Heart left ventricle (tissue), 16 donors: ENCODE measurements at regions not wholly inside any gene's neighbourhood (a gene's known extent, or its start where the extent isn't known, plus 50 kb on each side); places are given as distances from the start of the nearest gene placed in this dataset.
A peak's percentile ranks its signal among the peaks of the same experiment; 100 is the strongest.
"Not testable (repeated sequence)": the region's sequence is repeated elsewhere in the genome, so short reads cannot be mapped to it uniquely, and the experiment has no call there.

Source experiments
- ATAC-seq, 4 donors: fragments of 200-7000 bp; cut with Tn5 transposase; one replicate each; pipeline ENCODE4 v1.9.1; 2020 to 2022; ENCODE audit warnings: moderate library complexity in 4 of 4, mild to moderate bottlenecking in 3 of 4, moderate number of reproducible peaks in 1 of 4
- DNase-seq, 5 donors: peaks; one replicate each; pipeline ENCODE4 v3.0.0-alpha.2; 2020
- H3K27ac ChIP-seq, 12 donors: fragments of 200-600 bp; sonication (generic) in 4 of 12; one replicate each; pipeline versions ENCODE4 v1.5.0 to v1.8.0; 2016 to 2022; ENCODE audit warnings: mild to moderate bottlenecking in 2 of 12
- H3K27me3 ChIP-seq, 9 donors: fragments of 200-600 bp; sonication (generic) in 2 of 9; one replicate each; pipeline versions ENCODE4 v1.5.1 to v1.8.0; 2016 to 2022; ENCODE audit warnings: mild to moderate bottlenecking in 3 of 9
- H3K36me3 ChIP-seq, 9 donors: fragments of 200-600 bp; sonication (generic) in 2 of 9; one replicate each; pipeline versions ENCODE4 v1.5.0 to v1.8.0; 2018 to 2022; ENCODE audit warnings: mild to moderate bottlenecking in 2 of 9
- H3K4me1 ChIP-seq, 12 donors: fragments of 200-600 bp; sonication (generic) in 4 of 12; one replicate each; pipeline versions ENCODE4 v1.5.0 to v1.8.0; 2016 to 2022; ENCODE audit warnings: mild to moderate bottlenecking in 3 of 12
- H3K4me3 ChIP-seq, 12 donors: fragments of 200-600 bp; sonication (generic) in 4 of 12; one replicate each; pipeline versions ENCODE4 v1.5.0 to v1.8.0; 2017 to 2022; ENCODE audit warnings: mild to moderate bottlenecking in 9 of 12, moderate library complexity in 4 of 12
- H3K9me3 ChIP-seq, 12 donors: fragments of 200-600 bp; sonication (generic) in 4 of 12; one replicate each; pipeline versions ENCODE4 v1.5.0 to v1.8.0; 2016 to 2022; ENCODE audit warnings: mild to moderate bottlenecking in 1 of 12
- CTCF ChIP-seq, 12 donors: fragments of 200-600 bp; sonication (generic) in 4 of 12; IDR thresholded peaks; one replicate each; pipeline versions ENCODE4 v1.5.0 to v1.8.0; 2018 to 2022; ENCODE audit warnings: antibody characterized with exemption in 12 of 12, mild to moderate bottlenecking in 5 of 12
- POLR2A ChIP-seq, 2 donors: fragments of 450-650 bp; IDR thresholded peaks; one replicate each; pipeline ENCODE4 v1.6.1; 2017; ENCODE audit warnings: antibody characterized with exemption in 2 of 2, mild to moderate bottlenecking in 2 of 2, moderate library complexity in 2 of 2
- WGBS, 4 donors: extraction: QIAGEN DNeasy Blood & Tissue Kit in 2 of 4; methylation state at CpG; one replicate each; pipeline versions ENCODE4 v1.1.5 to v1.1.7; 2013 to 2018; 5-methylcytosine and 5-hydroxymethylcytosine counted together
- intact Hi-C, 10 donors: fragments of 100-400 bp; cut with DNase I; formaldehyde crosslinking; loops; one replicate each; pipeline versions ENCODE4 v1.11.1 to v1.14.2; 2022
- donor health status: ischemic (EF 13 %, LVEDD 7.1; RV severe dilation, severe dysfunction).
- donor health status: healthy with polysubstance abuse.
- donor health status: DM: no; HTN: yes; CAD: no.
- donor health status: DM: no; HTN: no; CAD: no.
- donor health status: ischemic (EF 25% LVEDD 6.9; RV normal size, moderate dysfunction).
- donor health status: ischemic (EF 25% LVEDD 5.7; RV mildly dilated, moderate dysfunction).
- donor health status: healthy.
- donor health status: DM: yes; HTN: yes; CAD: no.
- donor health status: ischemic (EF 35%, LVEDD 5.7; RV mildly dilated, moderate dysfunction).
- donor health status: nonischemic (EF 11% LVEDD 7.7; RV severe dilation, severe dysfunction).
- donor health status: DM: yes; HTN: yes; CAD: no.
- donor health status: PGD.
- donor health status: ischemic (EF 29% LVEDD 5.4; RV normal size, mild dysfunction).
- donor health status: nonischemic (EF 23%, LVEDD 6.1; RV moderate dilation, normal function).

- H3K27me3 ChIP-seq = no peaks in the 10 kb centered on the region
- WGBS, 4 donors = 93 to 96% (median 95%) methylated on average over 2 of the region's 2 CpGs
- no peaks in the 10 kb centered on the region for H3K36me3 ChIP-seq
- H3K9me3 ChIP-seq = no peaks in the 10 kb centered on the region
- DNase-seq (no peak), ATAC-seq (no peak)
- H3K27ac ChIP-seq = no peak overlapping the region
- H3K4me1 ChIP-seq = no peaks in the 10 kb centered on the region
- intact Hi-C loops = no loop called here
- TF ChIP-seq POLR2A (IDR thresholded peaks at IDR 0.05) = no peak
- TF ChIP-seq CTCF (IDR thresholded peaks at IDR 0.05) = no peak
- H3K4me3 ChIP-seq = no peak overlapping the region
These were observed 198.3 kb upstream of the STAC start for GRCh38 chr3:36182024-36182423.

- DNase-seq, intact Hi-C loops, H3K36me3 ChIP-seq, H3K9me3 ChIP-seq, H3K4me3 ChIP-seq, ATAC-seq, H3K27ac ChIP-seq, H3K4me1 ChIP-seq, H3K27me3 ChIP-seq: not testable (repeated sequence)
- WGBS, 4 donors = 72 to 79% (median 73%) methylated on average over 2 of the region's 2 CpGs
These were observed 193.1 kb upstream of the STAC start for GRCh38 chr3:36187197-36187596.

- TF ChIP-seq CTCF (IDR thresholded peaks at IDR 0.05) (no peak), POLR2A (IDR thresholded peaks at IDR 0.05) (no peak)
- no peaks in the 10 kb centered on the region for H3K4me1 ChIP-seq
- intact Hi-C loops = no loop called here
- peaks cover 0 to 9% (median 0%) of the 10 kb centered on the region in 12 donors for H3K9me3 ChIP-seq
- ATAC-seq (no peak), DNase-seq (no peak)
- no peaks in the 10 kb centered on the region for H3K27me3 ChIP-seq
- H3K36me3 ChIP-seq = no peaks in the 10 kb centered on the region
- no peak overlapping the region for H3K4me3 ChIP-seq
- no peak overlapping the region for H3K27ac ChIP-seq
These were observed 187.4 kb upstream of the STAC start for GRCh38 chr3:36192901-36193300.

GRCh38 chr3:36193448-36193847, 186.9 kb upstream of the STAC start:
- H3K9me3 ChIP-seq = peaks cover 0 to 9% (median 0%) of the 10 kb centered on the region in 12 donors
- H3K27ac ChIP-seq = no peak overlapping the region
- no peaks in the 10 kb centered on the region for H3K27me3 ChIP-seq
- DNase-seq (peak in 1 of 5 donors; percentile 7), ATAC-seq (peak in 3 of 4 donors; percentile 50 to 56 (median 52))
- no peak overlapping the region for H3K4me3 ChIP-seq
- TF ChIP-seq POLR2A (IDR thresholded peaks at IDR 0.05) = no peak
- TF ChIP-seq CTCF (IDR thresholded peaks at IDR 0.05) = no peak
- intact Hi-C loops = no loop called here
- 35 to 57% (median 47%) methylated on average over 2 of the region's 2 CpGs for WGBS, 4 donors
- no peaks in the 10 kb centered on the region for H3K36me3 ChIP-seq
- no peaks in the 10 kb centered on the region for H3K4me1 ChIP-seq

- intact Hi-C loops = no loop called here
- H3K9me3 ChIP-seq = no peaks in the 10 kb centered on the region
- H3K36me3 ChIP-seq = no peaks in the 10 kb centered on the region
- no peak overlapping the region for H3K4me3 ChIP-seq
- ATAC-seq = no peak
- no peaks in the 10 kb centered on the region for H3K4me1 ChIP-seq
- TF ChIP-seq POLR2A (IDR thresholded peaks at IDR 0.05) = no peak
- TF ChIP-seq CTCF (IDR thresholded peaks at IDR 0.05) = no peak
- no peak overlapping the region for H3K27ac ChIP-seq
- DNase-seq = no peak
- no peaks in the 10 kb centered on the region for H3K27me3 ChIP-seq
These were observed 184.2 kb upstream of the STAC start for GRCh38 chr3:36196058-36196457.
